Small intestine (tissue), 7 donors: ENCODE measurements at regions not wholly inside any gene's neighbourhood (a gene's known extent, or its start where the extent isn't known, plus 50 kb on each side); places are given as distances from the start of the nearest gene placed in this dataset.

Source experiments
- DNase-seq, 2 donors: peaks; one replicate each; pipeline versions ENCODE4 v3.0.0 to v3.0.0-alpha.2; 2013
- FAIRE-seq: peaks from 2 replicates; lab custom pipeline; 2012; peaks lifted over from hg19 to GRCh38; lab: Jason Lieb, UNC
- H3K27ac ChIP-seq, 3 donors: one replicate each; pipeline ENCODE4 v1.5.1; 2013; ENCODE audit warnings: low read length in 2 of 3, mild to moderate bottlenecking in 2 of 3, control low read depth in 1 of 3, inconsistent platforms in 1 of 3, low read depth in 1 of 3, moderate library complexity in 1 of 3
- H3K27me3 ChIP-seq, 3 donors: one replicate each; pipeline ENCODE4 v1.6.1; 2013; ENCODE audit warnings: low read length in 3 of 3, inconsistent platforms in 1 of 3; ENCODE audit not compliant: control insufficient read depth in 3 of 3, insufficient read depth in 3 of 3
- H3K36me3 ChIP-seq, 3 donors: one replicate each; pipeline ENCODE4 v1.6.1; 2013; ENCODE audit warnings: low read length in 3 of 3, inconsistent platforms in 1 of 3, low read depth in 1 of 3, mild to moderate bottlenecking in 1 of 3, moderate library complexity in 1 of 3; ENCODE audit not compliant: control insufficient read depth in 3 of 3, insufficient read depth in 2 of 3
- H3K4me1 ChIP-seq, 3 donors: one replicate each; pipeline ENCODE4 v1.6.1; 2013; ENCODE audit warnings: low read length in 2 of 3, inconsistent platforms in 1 of 3, low read depth in 1 of 3, mild to moderate bottlenecking in 1 of 3, moderate library complexity in 1 of 3; ENCODE audit not compliant: control insufficient read depth in 3 of 3, insufficient read depth in 2 of 3
- H3K4me3 ChIP-seq, 3 donors: one replicate each; pipeline ENCODE4 v1.5.1; 2013; ENCODE audit warnings: low read length in 3 of 3, control low read depth in 1 of 3, inconsistent platforms in 1 of 3, low read depth in 1 of 3, mild to moderate bottlenecking in 1 of 3, moderate library complexity in 1 of 3
- H3K9me3 ChIP-seq, 2 donors: one replicate each; pipeline ENCODE4 v1.6.1; 2013; ENCODE audit warnings: low read depth in 1 of 2, low read length in 1 of 2; ENCODE audit not compliant: control insufficient read depth in 2 of 2, insufficient read depth in 1 of 2
- WGBS, 3 donors: extraction: QIAGEN DNeasy Blood & Tissue Kit; methylation state at CpG; one replicate each; pipeline ENCODE4 v1.1.7; 2013; 5-methylcytosine and 5-hydroxymethylcytosine counted together
- donor health status: healthy with polysubstance abuse.
- donor health status: control.
- donor health status: control.
- donor health status: Bipolar disorder and iron deficiency.
- donor health status: healthy.

GRCh38 chr12:91622981-91623380 is 440.4 kb upstream of the DCN start:
- Histone ChIP-seq H3K4me3 (no peak overlapping the region), H3K4me1 (no peaks in the 10 kb centered on the region), H3K27ac (no peak overlapping the region), H3K36me3 (no peaks in the 10 kb centered on the region), H3K9me3 (peaks cover 0 to 3% of the 10 kb centered on the region in 2 donors), H3K27me3 (no peaks in the 10 kb centered on the region)
- no peak for FAIRE-seq
- DNase-seq = no peak
- WGBS, 3 donors = 60 to 64% (median 61%) methylated on average over 2 of the region's 2 CpGs

- 60 to 79% (median 76%) methylated on average over 2 of the region's 2 CpGs for WGBS, 3 donors
- peaks cover 0 to 3% of the 10 kb centered on the region in 2 donors for H3K9me3 ChIP-seq
- H3K27me3 ChIP-seq = no peaks in the 10 kb centered on the region
- DNase-seq (no peak), FAIRE-seq (no peak)
- no peak overlapping the region for H3K27ac ChIP-seq
- H3K4me1 ChIP-seq = no peaks in the 10 kb centered on the region
- no peak overlapping the region for H3K4me3 ChIP-seq
- no peaks in the 10 kb centered on the region for H3K36me3 ChIP-seq
Measured at GRCh38 chr12:91622037-91622436, 439.4 kb upstream of the DCN start.

GRCh38 chr12:91620992-91621391 is 438.4 kb upstream of the DCN start:
- Histone ChIP-seq H3K9me3 (peaks cover 0 to 2% of the 10 kb centered on the region in 2 donors), H3K4me1 (no peaks in the 10 kb centered on the region), H3K27me3 (no peaks in the 10 kb centered on the region), H3K27ac (no peak overlapping the region), H3K4me3 (no peak overlapping the region), H3K36me3 (no peaks in the 10 kb centered on the region)
- DNase-seq (peak; percentile 23 to 38), FAIRE-seq (no peak)
- 70 to 80% (median 70%) methylated on average over 9 of the region's 9 CpGs for WGBS, 3 donors

- Histone ChIP-seq H3K36me3 (no peaks in the 10 kb centered on the region), H3K27ac (no peak overlapping the region), H3K4me1 (no peaks in the 10 kb centered on the region), H3K9me3 (no peaks in the 10 kb centered on the region), H3K4me3 (no peak overlapping the region), H3K27me3 (no peaks in the 10 kb centered on the region)
- FAIRE-seq = no peak
- no peak for DNase-seq
- WGBS, 3 donors = 93 to 97% (median 95%) methylated on average over 2 of the region's 2 CpGs
Measured at GRCh38 chr12:91620422-91620821, 437.8 kb upstream of the DCN start.

GRCh38 chr12:91618281-91618680 is 435.7 kb upstream of the DCN start:
- peak in 1 of 2 donors; percentile 6 for DNase-seq
- Histone ChIP-seq H3K27me3 (no peaks in the 10 kb centered on the region), H3K4me3 (no peak overlapping the region), H3K27ac (no peak overlapping the region), H3K9me3 (no peaks in the 10 kb centered on the region), H3K36me3 (no peaks in the 10 kb centered on the region), H3K4me1 (no peaks in the 10 kb centered on the region)
- no peak for FAIRE-seq
- WGBS, 3 donors = 55 to 78% (median 58%) methylated on average over 2 of the region's 2 CpGs

- WGBS, 3 donors = 81 to 92% (median 89%) methylated on average over 1 of the region's 1 CpG
- H3K4me3 ChIP-seq = no peak overlapping the region
Measured at GRCh38 chr12:91617818-91618217, 435.2 kb upstream of the DCN start.

GRCh38 chr12:91616416-91616815 is 433.8 kb upstream of the DCN start:
- Histone ChIP-seq H3K4me3 (no peak overlapping the region), H3K27ac (no peak overlapping the region), H3K36me3 (no peaks in the 10 kb centered on the region), H3K27me3 (no peaks in the 10 kb centered on the region), H3K9me3 (no peaks in the 10 kb centered on the region), H3K4me1 (no peaks in the 10 kb centered on the region)
- FAIRE-seq (no peak), DNase-seq (no peak)
- 77 to 92% (median 79%) methylated on average over 2 of the region's 2 CpGs for WGBS, 3 donors

More at GRCh38 chr12:91617818-91618217, 435.2 kb upstream of the DCN start:
- Histone ChIP-seq H3K4me1 (no peaks in the 10 kb centered on the region), H3K27ac (no peak overlapping the region), H3K27me3 (no peaks in the 10 kb centered on the region), H3K9me3 (no peaks in the 10 kb centered on the region), H3K36me3 (no peaks in the 10 kb centered on the region)
- FAIRE-seq (no peak), DNase-seq (no peak)

GRCh38 chr12:91613223-91613779 is 430.7 kb upstream of the DCN start:
- no peak overlapping the region for H3K4me3 ChIP-seq
- DNase-seq (no peak), FAIRE-seq (no peak)
- no peaks in the 10 kb centered on the region for H3K9me3 ChIP-seq
- no peaks in the 10 kb centered on the region for H3K4me1 ChIP-seq
- WGBS, 3 donors = 76 to 87% (median 78%) methylated on average over 4 of the region's 4 CpGs
- H3K27me3 ChIP-seq = no peaks in the 10 kb centered on the region
- H3K36me3 ChIP-seq = no peaks in the 10 kb centered on the region
- no peak overlapping the region for H3K27ac ChIP-seq

- no peak overlapping the region for H3K4me3 ChIP-seq
- H3K9me3 ChIP-seq = no peaks in the 10 kb centered on the region
- no peaks in the 10 kb centered on the region for H3K36me3 ChIP-seq
- no peaks in the 10 kb centered on the region for H3K27me3 ChIP-seq
- H3K27ac ChIP-seq = no peak overlapping the region
- FAIRE-seq (no peak), DNase-seq (no peak)
- no peaks in the 10 kb centered on the region for H3K4me1 ChIP-seq
- 68 to 95% (median 91%) methylated on average over 3 of the region's 3 CpGs for WGBS, 3 donors
Measured at GRCh38 chr12:91610561-91610960, 427.9 kb upstream of the DCN start.
